22Rv1 (cell line): ENCODE measurements at regions not wholly inside any gene's neighbourhood (a gene's known extent, or its start where the extent isn't known, plus 50 kb on each side); places are given as distances from the start of the nearest gene placed in this dataset.

Experiments used
- CTCF ChIP-seq: fragments of 450-650 bp; IDR thresholded peaks from 2 replicates; pipeline ENCODE4 v1.5.1; 2017; ENCODE audit warnings: mild to moderate bottlenecking
- ZFX ChIP-seq: fragments of 450-650 bp; IDR thresholded peaks from 2 replicates; pipeline ENCODE4 v1.6.1; 2017; ENCODE audit warnings: antibody characterized with exemption, borderline replicate concordance

- no peak for TF ChIP-seq CTCF
- TF ChIP-seq ZFX = no peak
These were observed 130.6 kb upstream of the FAT1 start for GRCh38 chr4:186854256-186854655.
